Calu3 (cell line): ENCODE measurements at regions not wholly inside any gene's neighbourhood (a gene's known extent, or its start where the extent isn't known, plus 50 kb on each side); places are given as distances from the start of the nearest gene placed in this dataset.
"Not testable (repeated sequence)": the region's sequence is repeated elsewhere in the genome, so short reads cannot be mapped to it uniquely, and the experiment has no call there.

Experiments
- BruUV-seq: library from RNA; stranded (reverse); fragments of 400-500 nt; replicated peaks from 2 replicates; lab custom pipeline; 2021; lab: Mats Ljungman, UMichigan
- CTCF ChIA-PET: fragments of 300-600 bp; sonication (Branson Sonifier 250); formaldehyde crosslinking; loops from one replicate; lab custom pipeline; 2022; ENCODE audit warnings: antibody characterized with exemption; lab: Charles Lee
- DNase-seq: peaks from one replicate; pipeline ENCODE4 v3.0.0; 2022
- H3K27ac Mint-ChIP-seq: one replicate; pipeline ENCODE4 v1.8.0; 2022; ENCODE audit warnings: mixed read lengths; ENCODE audit not compliant: unreplicated experiment
- H3K27me3 Mint-ChIP-seq: one replicate; pipeline ENCODE4 v1.8.0; 2022; ENCODE audit warnings: mixed read lengths; ENCODE audit not compliant: unreplicated experiment
- H3K36me3 Mint-ChIP-seq: one replicate; pipeline ENCODE4 v1.8.0; 2022; ENCODE audit warnings: mild to moderate bottlenecking, moderate library complexity, mixed read lengths; ENCODE audit not compliant: insufficient read depth, unreplicated experiment
- H3K4me1 Mint-ChIP-seq: one replicate; pipeline ENCODE4 v1.8.0; 2022; ENCODE audit warnings: mild to moderate bottlenecking, low read depth, mixed read lengths; ENCODE audit not compliant: unreplicated experiment
- H3K4me3 Mint-ChIP-seq: one replicate; pipeline ENCODE4 v1.8.0; 2022; ENCODE audit warnings: mild to moderate bottlenecking, low read depth, moderate library complexity, mixed read lengths; ENCODE audit not compliant: unreplicated experiment
- H3K9me3 Mint-ChIP-seq: one replicate; pipeline ENCODE4 v1.8.0; 2022; ENCODE audit warnings: low read depth, mixed read lengths; ENCODE audit not compliant: unreplicated experiment
- CTCF ChIP-seq: fragments of 200-600 bp; IDR thresholded peaks from one replicate; pipeline ENCODE4 v1.8.0; 2022; ENCODE audit warnings: antibody characterized with exemption; ENCODE audit not compliant: unreplicated experiment
- intact Hi-C: fragments of 100-400 bp; cut with micrococcal nuclease; formaldehyde crosslinking; loops from one replicate; pipeline ENCODE4 v1.10.0; 2022; ENCODE audit not compliant: unreplicated experiment

GRCh38 chr22:47304854-47305253 is 542.4 kb downstream of the TBC1D22A start:
- no peaks in the 10 kb centered on the region for H3K36me3 Mint-ChIP-seq
- no peak for TF ChIP-seq CTCF
- peaks cover 3% of the 10 kb centered on the region for H3K9me3 Mint-ChIP-seq
- DNase-seq = no peak
- H3K27me3 Mint-ChIP-seq = no peaks in the 10 kb centered on the region
- H3K4me1 Mint-ChIP-seq = no peaks in the 10 kb centered on the region
- H3K27ac Mint-ChIP-seq = no peak overlapping the region
- intact Hi-C loops = no loop called here
- BruUV-seq = no TSS peak
- CTCF ChIA-PET = no interaction called here
- no peak overlapping the region for H3K4me3 Mint-ChIP-seq

DNA sequence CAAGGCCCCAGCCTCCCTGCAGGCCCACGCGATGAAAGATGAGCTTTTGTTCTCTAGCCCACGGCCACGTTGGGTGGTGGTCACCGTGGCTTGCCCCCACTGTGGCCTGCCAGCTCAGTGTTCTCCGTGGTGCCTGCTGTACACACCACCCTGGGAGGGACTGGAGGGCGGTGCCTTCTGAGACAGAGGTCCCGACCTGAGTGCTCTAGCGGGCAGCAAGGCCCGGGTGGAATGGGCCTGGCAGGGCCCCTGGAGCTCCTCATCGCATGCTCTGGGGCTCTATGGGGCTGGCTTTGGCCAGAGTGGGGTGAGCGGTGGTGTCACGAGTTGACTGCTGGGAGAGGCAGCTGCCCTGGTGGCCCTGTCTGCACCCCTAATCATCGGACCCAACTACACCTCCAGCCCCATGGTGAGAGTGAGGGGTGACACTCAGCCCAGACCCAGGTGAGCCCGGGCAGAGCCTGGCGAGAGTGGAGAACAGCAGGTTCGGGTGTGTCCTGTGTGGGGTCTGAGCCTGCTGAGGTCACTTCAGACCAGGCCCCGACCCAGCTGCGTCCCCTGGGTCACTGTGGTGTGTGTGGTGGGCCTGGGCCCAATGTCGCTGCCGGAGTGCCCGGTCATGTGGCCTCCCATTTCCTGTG is 541.9 kb downstream of the TBC1D22A start:
- intact Hi-C loops = no loop called here
- DNase-seq = no peak
- no peaks in the 10 kb centered on the region for H3K36me3 Mint-ChIP-seq
- no TSS peak for BruUV-seq
- peaks cover 3% of the 10 kb centered on the region for H3K9me3 Mint-ChIP-seq
- no peak for TF ChIP-seq CTCF
- no peak overlapping the region for H3K27ac Mint-ChIP-seq
- no peaks in the 10 kb centered on the region for H3K27me3 Mint-ChIP-seq
- CTCF ChIA-PET = no interaction called here
- no peak overlapping the region for H3K4me3 Mint-ChIP-seq
- H3K4me1 Mint-ChIP-seq = no peaks in the 10 kb centered on the region

DNA sequence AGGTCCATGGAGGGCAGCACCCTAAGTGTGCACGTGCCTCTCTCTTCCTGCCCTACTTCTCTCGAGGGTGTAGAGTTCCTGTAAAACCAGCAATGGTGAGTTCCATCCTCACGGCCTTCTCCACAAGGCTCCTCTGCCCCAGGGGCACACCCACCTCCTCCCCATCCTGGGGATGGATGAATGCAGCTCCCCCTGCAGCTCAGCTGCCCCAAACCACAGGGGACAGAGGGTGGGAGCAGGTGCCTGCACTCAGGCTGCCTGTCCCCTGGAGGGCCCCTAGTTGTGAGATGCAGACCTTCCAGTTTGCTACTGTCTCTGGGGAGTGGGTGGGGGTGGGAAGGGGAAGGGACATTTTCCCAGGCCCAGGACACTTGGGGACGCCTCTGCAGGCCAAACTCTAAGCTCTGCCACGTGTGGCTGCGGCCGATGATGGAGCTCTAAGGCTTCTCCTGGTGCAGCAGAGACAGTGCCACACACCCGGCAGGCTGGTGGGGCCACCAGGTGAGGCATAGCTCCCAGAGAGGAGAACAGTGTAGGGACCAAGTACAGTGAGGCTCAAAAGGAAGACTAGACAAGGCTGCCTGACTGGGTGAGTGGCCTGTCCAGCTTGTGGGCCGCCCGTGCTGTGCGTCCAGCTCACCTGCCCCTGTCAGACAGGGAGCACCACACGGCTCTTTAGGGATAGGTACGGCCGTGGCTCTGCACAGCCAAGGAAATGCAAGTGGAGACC is 540.9 kb downstream of the TBC1D22A start:
- Mint-ChIP-seq H3K4me3 (no peak overlapping the region), H3K27me3 (no peaks in the 10 kb centered on the region), H3K4me1 (no peaks in the 10 kb centered on the region), H3K36me3 (no peaks in the 10 kb centered on the region), H3K9me3 (peaks cover 3% of the 10 kb centered on the region), H3K27ac (no peak overlapping the region)
- TF ChIP-seq CTCF = no peak
- CTCF ChIA-PET = interaction anchor here (0.5 kb wide), 1 partner anchor 221 kb away, joined by 3 read pairs; no protein-coding TSS in a partner anchor
- intact Hi-C loops = no loop called here
- no peak for DNase-seq
- no TSS peak for BruUV-seq

DNA sequence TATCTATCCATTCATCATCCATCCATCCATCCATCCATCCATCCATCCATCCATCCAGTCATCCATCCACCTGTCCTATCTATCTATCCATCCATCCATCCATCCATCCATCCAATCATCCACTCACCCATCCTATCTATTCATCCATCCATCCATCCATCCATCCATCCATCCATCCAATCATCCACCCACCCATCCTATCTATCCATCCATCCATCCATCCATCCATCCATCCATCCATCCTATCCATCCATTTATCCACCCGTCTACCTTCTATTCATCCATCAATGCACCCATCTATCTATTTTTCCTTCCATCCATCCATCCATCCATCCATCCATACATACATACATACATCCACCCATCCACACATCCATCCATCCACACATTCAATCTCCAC is 540.1 kb downstream of the TBC1D22A start:
- H3K27ac Mint-ChIP-seq, H3K4me1 Mint-ChIP-seq, H3K4me3 Mint-ChIP-seq, intact Hi-C loops, H3K36me3 Mint-ChIP-seq, DNase-seq, CTCF ChIA-PET, H3K9me3 Mint-ChIP-seq, BruUV-seq, H3K27me3 Mint-ChIP-seq: not testable (repeated sequence)
